GM18502 (cell line): ENCODE measurements at regions not wholly inside any gene's neighbourhood (a gene's known extent, or its start where the extent isn't known, plus 50 kb on each side); places are given as distances from the start of the nearest gene placed in this dataset.

ENCODE experiments used
- ATAC-seq: cut with Tn5 transposase; IDR thresholded peaks from one replicate; pipeline ENCODE4 v1.9.1; 2021; ENCODE audit warnings: mild to moderate bottlenecking; ENCODE audit not compliant: unreplicated experiment, poor library complexity

GRCh38 chr3:189498995-189499704 is 132.0 kb upstream of the TP63 start:
- ATAC-seq, result no peak

DNA sequence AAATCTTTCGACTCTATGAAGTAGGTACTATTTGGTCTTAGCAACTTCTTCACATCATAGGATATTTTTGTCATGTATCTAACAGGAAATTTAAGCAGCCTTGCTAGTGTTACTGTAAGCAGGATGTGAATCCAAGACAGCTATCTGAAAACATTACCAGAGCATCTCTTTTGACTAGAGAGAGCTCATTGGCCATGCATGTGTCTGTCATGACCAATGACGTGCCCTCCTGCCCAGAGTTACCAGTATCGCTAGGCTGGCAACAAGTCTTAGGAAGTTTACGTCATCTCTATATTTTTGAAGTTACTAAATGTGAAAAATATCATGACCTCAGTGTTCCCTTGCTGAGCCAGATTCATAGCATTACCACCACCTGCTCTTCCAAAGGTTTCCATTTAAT is 130.9 kb upstream of the TP63 start:
- no peak for ATAC-seq

DNA sequence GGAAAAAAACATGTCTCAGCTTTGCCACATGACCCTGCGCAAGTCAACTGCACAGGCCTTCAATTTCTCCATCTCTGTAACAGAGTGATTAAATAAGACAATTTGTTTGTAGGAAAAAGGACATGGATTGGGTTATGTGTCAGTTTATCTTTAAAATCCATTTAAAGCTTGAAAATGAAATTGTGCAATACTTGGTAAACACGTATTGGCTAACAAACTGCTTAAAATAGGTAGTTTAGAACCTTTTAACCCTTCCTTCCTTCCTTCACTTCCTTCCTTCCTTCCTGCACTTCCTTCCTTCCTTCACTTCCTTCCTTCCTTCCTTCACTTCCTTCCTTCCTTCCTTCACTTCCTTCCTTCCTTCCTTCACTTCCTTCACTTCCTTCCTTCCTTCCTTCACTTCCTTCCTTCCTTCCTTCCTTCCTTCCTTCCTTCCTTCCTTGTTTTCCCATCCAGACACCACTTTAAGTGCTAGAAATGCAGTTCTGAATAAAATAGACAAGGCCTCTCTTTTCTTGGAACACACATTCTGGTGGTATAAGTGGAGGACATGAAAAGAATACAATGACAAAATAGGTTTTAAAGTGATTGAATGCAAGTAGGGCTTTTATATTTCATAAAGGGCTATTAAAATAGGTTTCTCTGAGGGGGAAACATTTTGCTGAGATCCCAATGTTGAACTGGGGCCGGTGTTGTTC is 130.2 kb upstream of the TP63 start:
- no peak for ATAC-seq

DNA sequence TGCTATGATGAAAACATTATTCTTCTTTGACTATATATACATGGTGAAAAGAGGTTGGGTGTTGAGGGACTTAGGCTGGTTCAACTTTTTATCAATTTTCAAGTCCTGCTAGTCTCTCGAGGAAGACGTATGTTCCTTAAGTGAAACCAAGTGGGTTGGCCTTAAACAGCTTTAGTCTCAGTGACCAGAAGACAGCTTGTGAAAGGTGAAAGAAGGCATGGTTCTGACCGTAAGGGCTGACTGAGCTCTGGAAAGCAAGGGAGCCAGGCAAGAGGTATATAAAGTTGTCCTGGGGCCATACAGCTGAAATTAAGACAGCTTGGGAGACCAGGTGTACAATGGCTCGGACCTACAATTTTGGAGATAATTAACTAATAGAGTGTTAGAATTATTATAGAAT is 128.9 kb upstream of the TP63 start:
- no peak for ATAC-seq

DNA sequence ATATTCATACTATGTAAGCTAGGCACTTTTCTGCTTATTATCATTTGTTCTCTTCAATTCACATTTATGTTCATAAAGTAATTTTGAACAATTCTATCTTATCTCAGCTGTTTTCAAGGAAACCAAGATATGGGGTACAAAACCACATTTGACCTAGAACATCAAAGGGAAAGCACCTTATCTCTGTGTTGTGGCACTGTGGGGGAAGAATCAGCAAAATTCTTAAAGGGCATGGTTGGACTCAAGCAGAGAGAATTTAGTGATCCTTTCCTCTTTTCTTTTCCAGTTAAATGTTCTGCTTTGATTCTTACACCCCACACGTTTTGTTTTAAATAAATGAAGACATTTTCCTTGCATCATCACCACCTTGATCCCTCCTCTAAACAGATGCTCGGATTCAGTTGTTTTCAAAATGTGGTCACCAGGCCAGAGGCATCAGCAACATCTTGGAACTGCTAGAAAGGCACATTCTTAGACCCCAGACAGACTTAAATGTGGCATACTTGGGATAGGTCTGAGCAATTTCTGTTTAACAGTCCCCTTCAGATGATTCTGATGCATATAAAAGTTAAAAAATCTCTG is 128.4 kb upstream of the TP63 start:
- no peak for ATAC-seq

GRCh38 chr3:189507856-189508255 is 123.3 kb upstream of the TP63 start:
- ATAC-seq, result peak; percentile 62

- ATAC-seq, result no peak
Observed at GRCh38 chr3:189508784-189509501, 122.2 kb upstream of the TP63 start.

GRCh38 chr3:189512039-189512438 is 119.2 kb upstream of the TP63 start:
- peak; percentile 74 for ATAC-seq

DNA sequence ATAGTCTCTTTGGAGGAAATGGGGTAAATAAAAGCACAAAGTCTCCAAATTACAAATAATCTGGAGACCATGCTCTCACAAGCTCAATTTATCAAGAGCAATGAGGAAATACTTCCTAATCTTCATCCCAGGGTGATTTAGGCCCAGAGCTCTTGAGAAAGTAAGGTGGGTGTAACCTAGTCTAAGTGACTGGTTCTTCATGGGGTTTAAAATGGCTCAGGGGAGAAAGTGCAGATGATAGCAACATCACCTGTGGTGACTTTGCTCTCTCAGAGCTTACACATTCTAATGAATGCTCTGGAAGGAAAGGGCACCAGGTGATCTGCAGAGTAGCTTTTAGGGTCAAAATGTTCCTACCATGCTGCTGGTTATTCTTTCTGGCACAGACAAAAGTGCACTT is 118.4 kb upstream of the TP63 start:
- no peak for ATAC-seq

- ATAC-seq, result no peak
Observed at GRCh38 chr3:189513281-189514117, 117.7 kb upstream of the TP63 start.

DNA sequence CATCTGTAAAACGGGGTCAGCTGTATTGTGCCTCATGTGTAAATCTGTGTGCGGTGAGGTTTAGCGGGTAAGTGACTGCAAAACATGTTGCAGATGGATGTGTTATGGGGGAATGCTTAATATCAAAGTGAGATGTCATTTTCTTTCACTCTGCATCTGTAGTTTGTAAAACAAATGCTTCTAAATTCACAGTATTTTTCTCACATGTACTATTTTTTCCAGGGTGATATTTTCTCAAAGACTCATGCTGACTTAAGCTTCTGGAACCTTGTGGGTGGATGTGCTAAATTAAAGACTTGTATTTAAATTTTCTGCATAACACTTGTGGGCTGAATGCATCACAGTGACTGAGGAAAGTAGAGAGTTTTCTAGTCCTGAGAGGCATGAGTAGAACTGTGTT is 115.2 kb upstream of the TP63 start:
- no peak for ATAC-seq

DNA sequence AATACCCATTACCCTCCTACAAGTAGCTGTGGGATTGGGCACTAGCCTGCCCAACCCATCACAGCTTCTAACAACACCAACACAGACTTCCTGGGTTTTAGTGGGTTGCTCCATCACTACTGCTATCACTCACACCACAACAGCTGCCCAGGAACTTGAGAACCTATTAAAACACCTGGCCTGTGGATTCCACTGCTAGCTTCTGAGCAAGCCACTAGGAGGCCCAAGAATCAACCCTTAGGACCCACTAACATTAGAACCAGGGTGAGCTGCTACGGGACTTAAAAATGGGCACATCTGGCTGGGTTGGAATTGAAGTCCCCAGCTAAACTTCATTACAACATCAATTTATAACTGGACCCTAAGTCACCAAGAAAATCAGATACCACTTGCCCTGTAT is 113.2 kb upstream of the TP63 start:
- no peak for ATAC-seq

- no peak for ATAC-seq
Observed at GRCh38 chr3:189519458-189519857, 111.7 kb upstream of the TP63 start.

GRCh38 chr3:189529468-189529867 is 101.7 kb upstream of the TP63 start:
- ATAC-seq, result no peak

DNA sequence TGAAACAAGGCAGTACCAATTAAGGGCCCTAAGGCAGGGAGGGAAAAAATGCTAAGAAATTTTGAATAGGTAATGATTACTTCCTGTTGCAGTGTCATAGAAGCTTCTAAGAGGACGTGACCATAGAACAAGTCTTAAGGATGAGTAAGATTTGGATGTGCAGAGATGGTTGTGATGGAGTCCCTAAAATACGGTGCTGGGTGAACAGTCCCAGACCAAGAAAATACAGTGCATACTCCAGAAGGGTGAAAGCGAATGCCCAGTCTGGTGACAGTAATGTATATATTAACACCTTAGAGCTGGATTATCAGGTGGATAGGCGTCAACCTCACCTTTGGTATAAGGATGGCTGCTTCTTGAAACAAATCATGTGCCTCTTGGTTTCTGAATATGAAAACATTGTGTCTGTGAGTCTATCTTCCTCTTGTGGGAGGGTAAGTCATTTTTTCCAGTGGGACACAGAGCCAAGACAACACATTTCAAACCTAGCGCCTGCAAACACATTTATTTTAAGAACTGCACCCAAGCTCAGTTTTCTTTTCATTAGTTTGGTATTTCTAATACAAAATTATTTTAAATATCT is 101.2 kb upstream of the TP63 start:
- ATAC-seq, result no peak

GRCh38 chr3:189530822-189531221 is 100.4 kb upstream of the TP63 start:
- no peak for ATAC-seq

- ATAC-seq, result no peak
Observed at GRCh38 chr3:189531271-189531670, 99.9 kb upstream of the TP63 start.

GRCh38 chr3:189534531-189534930 is 96.7 kb upstream of the TP63 start:
- ATAC-seq, result no peak

GRCh38 chr3:189537135-189537534 is 94.1 kb upstream of the TP63 start:
- no peak for ATAC-seq

DNA sequence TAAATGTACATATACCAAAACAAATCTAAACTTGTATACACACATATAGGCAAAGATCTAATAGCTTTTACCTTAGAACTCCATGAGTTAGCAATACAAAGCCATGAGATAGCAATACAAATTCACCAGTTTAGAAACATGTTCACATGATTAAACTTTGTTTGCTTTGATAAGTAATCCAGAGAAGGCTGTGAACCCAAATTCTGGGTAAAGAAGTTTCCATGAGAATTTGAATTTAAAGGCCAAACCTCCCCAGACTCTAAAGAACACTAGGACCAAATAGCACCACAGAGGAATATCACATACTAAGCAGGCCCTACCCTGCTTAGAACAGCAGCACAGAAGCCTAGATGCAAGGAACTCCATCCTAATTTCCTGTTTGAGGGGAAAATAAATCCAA is 83.7 kb upstream of the TP63 start:
- ATAC-seq, result no peak
